PC-3 (cell line): ENCODE measurements at regions not wholly inside any gene's neighbourhood (a gene's known extent, or its start where the extent isn't known, plus 50 kb on each side); places are given as distances from the start of the nearest gene placed in this dataset.

Experiments
- ATAC-seq: fragments of 200-7000 bp; cut with Tn5 transposase; 2 replicates; pipeline ENCODE4 v1.9.1; 2020; ENCODE audit warnings: mild to moderate bottlenecking, moderate library complexity
- BruUV-seq: library from RNA; stranded (reverse); fragments of 400-500 nt; replicated peaks from 2 replicates; lab custom pipeline; 2021; lab: Mats Ljungman, UMichigan
- CTCF ChIA-PET: fragments of 300-600 bp; sonication (Branson Sonifier 250); formaldehyde crosslinking; loops from one replicate; lab custom pipeline; 2022; ENCODE audit warnings: antibody characterized with exemption; lab: Charles Lee
- POLR2A ChIA-PET: fragments of 300-600 bp; sonication (Branson Sonifier 250); formaldehyde crosslinking; loops from one replicate; lab custom pipeline; 2022; ENCODE audit warnings: antibody characterized with exemption; ENCODE audit not compliant: unreplicated experiment; lab: Charles Lee
- DNase-seq: peaks from one replicate; pipeline ENCODE4 v3.0.0-alpha.2; 2015
- H2AFZ ChIP-seq: fragments of 300-600 bp; sonication (generic); 2 replicates; pipeline ENCODE4 v1.6.0; 2016; ENCODE audit warnings: antibody characterized with exemption, low read length
- H3F3A ChIP-seq: fragments of 300-600 bp; sonication (generic); one replicate; pipeline ENCODE4 v1.6.0; 2017; ENCODE audit warnings: antibody characterized with exemption, low read length, control low read depth, mild to moderate bottlenecking; ENCODE audit not compliant: unreplicated experiment
- H3K27ac ChIP-seq: fragments of 300-600 bp; sonication (generic); 2 replicates; pipeline ENCODE4 v1.5.1; 2016; ENCODE audit warnings: mild to moderate bottlenecking, low read length
- H3K27me3 ChIP-seq: fragments of 300-600 bp; sonication (generic); 2 replicates; pipeline ENCODE4 v1.6.1; 2016; ENCODE audit warnings: low read length, mixed read lengths
- H3K36me3 ChIP-seq: fragments of 300-600 bp; sonication (generic); 2 replicates; pipeline ENCODE4 v1.6.1; 2016; ENCODE audit warnings: low read depth, mixed run types, low read length, mixed read lengths
- H3K4me1 ChIP-seq: fragments of 300-600 bp; sonication (generic); 2 replicates; pipeline ENCODE4 v1.5.1; 2016; ENCODE audit warnings: low read length; ENCODE audit not compliant: insufficient read depth
- H3K4me2 ChIP-seq: fragments of 300-600 bp; sonication (generic); 2 replicates; pipeline ENCODE4 v1.6.0; 2016; ENCODE audit warnings: low read length
- H3K4me3 ChIP-seq: fragments of 300-600 bp; sonication (generic); 2 replicates; pipeline ENCODE4 v1.5.1; 2016; ENCODE audit warnings: mild to moderate bottlenecking, low read length, mixed read lengths
- H3K79me2 ChIP-seq: fragments of 300-600 bp; sonication (generic); 2 replicates; pipeline ENCODE4 v1.6.1; 2017; ENCODE audit warnings: low read length, mixed read lengths
- H3K9ac ChIP-seq: fragments of 300-600 bp; sonication (generic); 2 replicates; pipeline ENCODE4 v1.6.0; 2016; ENCODE audit warnings: mild to moderate bottlenecking, low read length
- H3K9me2 ChIP-seq: fragments of 300-600 bp; sonication (generic); replicated peaks from 2 replicates; pipeline ENCODE4 v1.6.1; 2016; ENCODE audit warnings: mixed run types, low read length, mixed read lengths
- H3K9me3 ChIP-seq: fragments of 300-600 bp; sonication (generic); 2 replicates; pipeline ENCODE4 v1.6.1; 2016; ENCODE audit warnings: low read length, mixed read lengths
- H4K20me1 ChIP-seq: fragments of 300-600 bp; sonication (generic); 2 replicates; pipeline ENCODE4 v1.6.1; 2016; ENCODE audit warnings: low read length, mixed read lengths
- EZH2 ChIP-seq: fragments of 300-600 bp; sonication (generic); IDR thresholded peaks from one replicate; pipeline ENCODE4 v1.6.1; 2017; ENCODE audit warnings: antibody characterized with exemption, mild to moderate bottlenecking, low read length; ENCODE audit not compliant: unreplicated experiment
- EZH2phosphoT487 ChIP-seq: fragments of 300-600 bp; sonication (generic); IDR thresholded peaks from 2 replicates; pipeline ENCODE4 v1.6.1; 2018; ENCODE audit warnings: mild to moderate bottlenecking, antibody characterized with exemption, low read length, borderline replicate concordance
- intact Hi-C: fragments of 100-400 bp; cut with micrococcal nuclease; formaldehyde crosslinking; loops from 2 replicates; pipeline ENCODE4 v1.9.0; 2023
- TF ChIP-seq, protein P1 (sequence below): fragments of 300-600 bp; sonication (generic); conservative IDR thresholded peaks from 2 replicates; pipeline ENCODE4 v1.5.1; 2017; ENCODE audit warnings: antibody characterized with exemption, low read depth, mild to moderate bottlenecking, low read length

GRCh38 chr12:84766375-84766774, 146.2 kb downstream of the SLC6A15 start:
- Histone ChIP-seq H3F3A (no peaks in the 10 kb centered on the region), H3K27ac (no peak overlapping the region), H3K27me3 (no peaks in the 10 kb centered on the region), H3K4me1 (no peaks in the 10 kb centered on the region), H3K9ac (no peak overlapping the region), H3K4me3 (no peak overlapping the region), H3K79me2 (no peaks in the 10 kb centered on the region), H3K36me3 (no peaks in the 10 kb centered on the region), H4K20me1 (no peaks in the 10 kb centered on the region), H3K9me3 (no peaks in the 10 kb centered on the region), H2AFZ (no peak overlapping the region), H3K4me2 (no peak overlapping the region), H3K9me2 (no peaks in the 10 kb centered on the region)
- DNase-seq (no peak), ATAC-seq (no peak)
- CTCF ChIA-PET, result no interaction called here
- intact Hi-C loops, result no loop called here
- TF ChIP-seq EZH2 (no peak), EZH2phosphoT487 (no peak)
- TF ChIP-seq, protein P1, sequence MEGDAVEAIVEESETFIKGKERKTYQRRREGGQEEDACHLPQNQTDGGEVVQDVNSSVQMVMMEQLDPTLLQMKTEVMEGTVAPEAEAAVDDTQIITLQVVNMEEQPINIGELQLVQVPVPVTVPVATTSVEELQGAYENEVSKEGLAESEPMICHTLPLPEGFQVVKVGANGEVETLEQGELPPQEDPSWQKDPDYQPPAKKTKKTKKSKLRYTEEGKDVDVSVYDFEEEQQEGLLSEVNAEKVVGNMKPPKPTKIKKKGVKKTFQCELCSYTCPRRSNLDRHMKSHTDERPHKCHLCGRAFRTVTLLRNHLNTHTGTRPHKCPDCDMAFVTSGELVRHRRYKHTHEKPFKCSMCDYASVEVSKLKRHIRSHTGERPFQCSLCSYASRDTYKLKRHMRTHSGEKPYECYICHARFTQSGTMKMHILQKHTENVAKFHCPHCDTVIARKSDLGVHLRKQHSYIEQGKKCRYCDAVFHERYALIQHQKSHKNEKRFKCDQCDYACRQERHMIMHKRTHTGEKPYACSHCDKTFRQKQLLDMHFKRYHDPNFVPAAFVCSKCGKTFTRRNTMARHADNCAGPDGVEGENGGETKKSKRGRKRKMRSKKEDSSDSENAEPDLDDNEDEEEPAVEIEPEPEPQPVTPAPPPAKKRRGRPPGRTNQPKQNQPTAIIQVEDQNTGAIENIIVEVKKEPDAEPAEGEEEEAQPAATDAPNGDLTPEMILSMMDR, result no peak
- BruUV-seq, result no TSS peak
- POLR2A ChIA-PET, result interaction anchor here (0.6 kb wide), 1 partner anchor 722 kb away, joined by 3 read pairs; no protein-coding TSS in a partner anchor

- Histone ChIP-seq H3K27me3 (no peaks in the 10 kb centered on the region), H4K20me1 (no peaks in the 10 kb centered on the region), H3K4me2 (no peak overlapping the region), H2AFZ (no peak overlapping the region), H3K4me1 (no peaks in the 10 kb centered on the region), H3K36me3 (no peaks in the 10 kb centered on the region), H3F3A (no peaks in the 10 kb centered on the region), H3K9me2 (no peaks in the 10 kb centered on the region), H3K9me3 (no peaks in the 10 kb centered on the region), H3K79me2 (no peaks in the 10 kb centered on the region), H3K27ac (no peak overlapping the region), H3K4me3 (no peak overlapping the region), H3K9ac (no peak overlapping the region)
- ChIA-PET POLR2A (no interaction called here), CTCF (no interaction called here)
- no peak for ATAC-seq
- BruUV-seq, result no TSS peak
- intact Hi-C loops, result no loop called here
- DNase-seq, result no peak
- TF ChIP-seq EZH2, result no peak
- TF ChIP-seq, protein P1, result no peak
- no peak for TF ChIP-seq EZH2phosphoT487
Observed at GRCh38 chr12:84764001-84764400, 148.6 kb downstream of the SLC6A15 start.

- CTCF ChIA-PET, result no interaction called here
Observed at GRCh38 chr12:84763107-84763506, 149.5 kb downstream of the SLC6A15 start.

More at GRCh38 chr12:84763107-84763506, 149.5 kb downstream of the SLC6A15 start:
- H3K4me3 ChIP-seq, result no peak overlapping the region
- H4K20me1 ChIP-seq, result no peaks in the 10 kb centered on the region
- no peak overlapping the region for H3K9ac ChIP-seq
- BruUV-seq, result no TSS peak
- no peak for DNase-seq
- TF ChIP-seq, protein P1, result no peak
- TF ChIP-seq EZH2phosphoT487 (no peak), EZH2 (no peak)
- H3K4me1 ChIP-seq, result no peaks in the 10 kb centered on the region
- intact Hi-C loops, result no loop called here
- H3K9me3 ChIP-seq, result no peaks in the 10 kb centered on the region
- no peak overlapping the region for H3K27ac ChIP-seq
- ATAC-seq, result no peak
- no peaks in the 10 kb centered on the region for H3K27me3 ChIP-seq
- no peaks in the 10 kb centered on the region for H3K36me3 ChIP-seq
- H3K9me2 ChIP-seq, result no peaks in the 10 kb centered on the region
- H2AFZ ChIP-seq, result no peak overlapping the region
- POLR2A ChIA-PET, result no interaction called here
- no peaks in the 10 kb centered on the region for H3K79me2 ChIP-seq
- no peaks in the 10 kb centered on the region for H3F3A ChIP-seq
- no peak overlapping the region for H3K4me2 ChIP-seq
